ENCODE measurements at regions not wholly inside any gene's neighbourhood (a gene's known extent, or its start where the extent isn't known, plus 50 kb on each side); places are given as distances from the start of the nearest gene placed in this dataset.

DNA sequence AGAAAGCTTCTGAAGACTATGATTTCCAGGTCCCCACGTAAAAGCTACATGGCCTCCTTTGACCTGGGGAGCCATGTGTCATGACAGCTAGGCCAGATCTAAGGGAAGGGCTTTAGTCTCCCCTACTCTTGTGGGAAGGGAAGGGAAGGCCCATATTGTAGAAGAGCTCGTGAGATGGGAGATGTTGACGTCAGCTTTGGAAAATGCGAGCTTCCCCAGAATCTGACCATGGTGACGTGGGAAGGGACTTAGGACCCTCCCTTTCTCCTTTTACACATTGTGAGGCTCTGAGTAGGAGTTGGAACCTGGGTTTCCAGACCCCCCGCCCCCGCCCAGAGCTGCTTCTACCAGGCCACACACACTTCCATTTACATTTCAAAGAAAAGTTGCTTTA, 165.5 kb downstream of the SYK start:
- Mint-ChIP-seq H3K27me3 (ENCODE audit: low read depth) (no peaks in the 10 kb centered on the region), H3K4me3 (ENCODE audit: low read depth) (no peak overlapping the region), H3K9me3 (peaks cover 7% of the 10 kb centered on the region), H3K36me3 (ENCODE audit: low read depth) (peaks cover 31% of the 10 kb centered on the region), H3K4me1 (ENCODE audit: low read depth) (peaks cover 60% of the 10 kb centered on the region), H3K27ac (peak overlapping the region; percentile 93)
- no peak for DNase-seq (ENCODE audit: low spot score)
- intact Hi-C loops (cut with micrococcal nuclease), result loop anchor here (2.0 to 5.0 kb wide), 5 partner anchors 55 to 450 kb away; no protein-coding TSS in a partner anchor

DNA sequence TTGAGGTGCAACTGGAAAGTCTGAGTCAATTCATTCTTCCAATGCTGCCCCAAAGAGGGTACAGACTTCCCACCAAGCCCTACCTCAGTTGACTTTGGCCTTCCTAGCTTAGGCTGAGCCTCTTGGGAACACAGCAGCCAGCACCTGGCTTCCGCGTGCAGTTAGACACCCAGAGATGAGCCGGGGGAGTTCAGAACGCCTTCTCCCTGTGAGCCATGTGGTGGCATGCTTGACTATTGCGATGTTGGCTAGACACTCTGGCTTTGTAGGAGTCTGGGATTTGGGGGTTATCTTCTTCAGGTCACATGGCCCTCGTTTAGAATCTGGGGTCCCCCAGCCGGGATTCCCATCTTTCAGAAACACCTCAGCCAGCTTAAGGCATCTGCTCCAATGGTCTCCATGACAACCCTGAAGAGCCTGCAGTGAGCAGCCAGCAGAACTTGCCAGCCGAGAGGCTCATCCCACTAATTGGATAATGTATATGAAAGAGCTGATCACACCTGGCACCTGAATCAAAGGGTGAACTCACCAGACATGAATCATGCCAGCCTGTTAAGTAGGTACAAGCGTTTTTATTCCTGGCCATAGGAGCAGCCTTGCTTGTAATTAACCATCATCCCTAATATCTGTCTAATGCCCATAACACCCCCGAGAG, 167.5 kb downstream of the SYK start:
- H3K4me3 Mint-ChIP-seq (ENCODE audit: low read depth), result no peak overlapping the region
- no peak overlapping the region for H3K27ac Mint-ChIP-seq
- intact Hi-C loops (cut with micrococcal nuclease), result loop anchor here (5.0 kb wide), 4 partner anchors 53 to 448 kb away; no protein-coding TSS in a partner anchor
- H3K27me3 Mint-ChIP-seq (ENCODE audit: low read depth), result no peaks in the 10 kb centered on the region
- H3K4me1 Mint-ChIP-seq (ENCODE audit: low read depth), result peaks cover 57% of the 10 kb centered on the region
- no peaks in the 10 kb centered on the region for H3K9me3 Mint-ChIP-seq
- no peak for DNase-seq (ENCODE audit: low spot score)
- H3K36me3 Mint-ChIP-seq (ENCODE audit: low read depth), result peaks cover 17% of the 10 kb centered on the region

DNA sequence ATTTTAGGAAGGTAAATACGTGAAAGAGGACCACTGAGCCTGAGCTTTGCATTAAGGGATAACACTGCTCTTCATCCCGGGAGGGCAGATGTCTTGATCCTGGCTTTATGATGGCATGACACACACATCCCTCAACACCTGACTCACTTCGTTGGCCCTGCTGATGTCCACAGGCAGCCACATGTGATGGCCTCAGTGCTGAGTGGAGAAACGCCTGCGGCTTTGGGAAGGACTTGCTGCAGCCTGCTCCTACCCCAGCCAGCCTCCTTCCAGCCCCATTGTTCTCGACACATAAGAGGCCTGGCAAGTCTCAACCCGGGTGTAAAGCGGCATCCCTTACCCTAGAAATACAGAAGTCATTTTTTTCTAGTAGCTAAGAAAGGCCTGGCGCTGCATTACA, 169.0 kb downstream of the SYK start:
- intact Hi-C loops (cut with micrococcal nuclease), result no loop called here
- no peak for DNase-seq (ENCODE audit: low spot score)
- peaks cover 53% of the 10 kb centered on the region for H3K4me1 Mint-ChIP-seq (ENCODE audit: low read depth)
- H3K27ac Mint-ChIP-seq, result no peak overlapping the region
- peaks cover 10% of the 10 kb centered on the region for H3K36me3 Mint-ChIP-seq (ENCODE audit: low read depth)
- no peaks in the 10 kb centered on the region for H3K9me3 Mint-ChIP-seq
- no peaks in the 10 kb centered on the region for H3K27me3 Mint-ChIP-seq (ENCODE audit: low read depth)
- H3K4me3 Mint-ChIP-seq (ENCODE audit: low read depth), result no peak overlapping the region

DNA sequence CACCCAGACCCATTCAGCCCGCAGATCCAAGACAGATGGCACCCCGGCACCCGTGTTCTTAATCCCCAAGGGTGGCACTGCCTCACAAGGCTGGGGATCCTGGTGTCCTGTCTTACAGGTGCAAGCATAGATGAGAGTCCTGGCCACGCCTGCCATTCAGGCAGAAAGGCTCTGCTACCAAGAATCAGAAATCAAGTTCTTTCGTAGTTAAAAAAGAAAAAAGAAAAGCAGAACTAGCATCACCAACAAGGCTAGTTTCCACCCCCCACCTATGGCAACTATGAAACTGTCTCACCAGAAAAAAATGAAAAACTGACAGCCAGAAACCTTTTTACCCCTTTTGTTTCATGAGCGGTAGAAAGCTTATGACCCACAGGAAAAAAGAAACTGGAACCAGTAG, 170.4 kb downstream of the SYK start:
- Mint-ChIP-seq H3K27me3 (ENCODE audit: low read depth) (no peaks in the 10 kb centered on the region), H3K27ac (peak overlapping the region; percentile 68), H3K9me3 (no peaks in the 10 kb centered on the region), H3K36me3 (ENCODE audit: low read depth) (peaks cover 4% of the 10 kb centered on the region), H3K4me3 (ENCODE audit: low read depth) (no peak overlapping the region), H3K4me1 (ENCODE audit: low read depth) (peaks cover 40% of the 10 kb centered on the region)
- intact Hi-C loops (cut with micrococcal nuclease), result no loop called here
- DNase-seq (ENCODE audit: low spot score), result no peak

DNA sequence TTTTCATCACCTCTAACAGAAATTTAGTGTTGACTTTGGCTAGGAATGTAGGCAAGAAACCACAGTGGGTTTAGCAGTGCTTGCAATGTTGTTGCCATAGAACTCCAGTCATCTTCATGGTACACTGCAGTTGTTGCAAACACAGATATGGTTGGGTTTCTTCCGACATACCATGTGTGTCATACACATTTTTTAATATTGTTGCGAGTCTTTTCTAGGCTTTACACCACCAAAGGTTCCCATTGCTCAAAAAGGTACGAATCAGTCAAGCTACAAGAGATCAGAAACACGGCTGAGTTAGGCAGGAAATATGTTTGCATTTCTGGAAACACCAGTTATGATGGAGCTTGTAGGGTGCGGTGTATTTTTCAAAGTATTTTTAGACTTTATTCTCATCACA, 172.4 kb downstream of the SYK start:
- DNase-seq (ENCODE audit: low spot score), result no peak
- Mint-ChIP-seq H3K4me1 (ENCODE audit: low read depth) (peaks cover 28% of the 10 kb centered on the region), H3K27me3 (ENCODE audit: low read depth) (no peaks in the 10 kb centered on the region), H3K4me3 (ENCODE audit: low read depth) (no peak overlapping the region), H3K36me3 (ENCODE audit: low read depth) (peaks cover 3% of the 10 kb centered on the region), H3K9me3 (no peaks in the 10 kb centered on the region), H3K27ac (peak overlapping the region; percentile 30)
- intact Hi-C loops (cut with micrococcal nuclease), result no loop called here

DNA sequence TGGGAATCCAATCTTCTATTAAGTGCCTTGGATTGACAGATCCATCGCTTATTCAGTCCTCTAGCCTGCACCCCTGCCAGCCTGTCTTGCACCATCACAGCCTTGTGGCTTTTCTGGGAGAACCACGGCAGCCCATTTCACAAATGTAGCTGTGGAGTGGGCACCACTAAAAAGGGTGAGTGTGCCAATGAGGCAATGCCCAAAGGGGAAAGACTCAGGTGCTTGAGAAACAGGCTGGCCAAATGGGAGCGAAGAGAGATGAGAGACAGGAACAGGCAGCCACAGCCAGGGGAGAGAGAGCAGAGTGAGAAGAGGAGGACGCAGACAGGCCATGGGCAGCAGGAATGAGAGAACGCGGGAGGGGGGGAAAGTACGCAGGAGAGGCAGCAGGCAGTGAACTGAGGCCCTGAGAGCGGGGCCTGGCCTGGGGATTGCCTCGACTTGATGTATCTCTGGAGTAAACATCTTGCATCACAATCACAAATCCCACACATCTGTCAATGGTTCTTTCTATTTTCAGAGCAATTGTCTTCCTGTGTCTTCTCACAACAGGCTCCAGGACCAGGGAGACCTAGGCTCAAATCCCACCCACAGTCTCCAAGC, 173.1 kb downstream of the SYK start:
- H3K27me3 Mint-ChIP-seq (ENCODE audit: low read depth), result no peaks in the 10 kb centered on the region
- no peaks in the 10 kb centered on the region for H3K9me3 Mint-ChIP-seq
- H3K27ac Mint-ChIP-seq, result no peak overlapping the region
- peaks cover 31% of the 10 kb centered on the region for H3K4me1 Mint-ChIP-seq (ENCODE audit: low read depth)
- no peak overlapping the region for H3K4me3 Mint-ChIP-seq (ENCODE audit: low read depth)
- intact Hi-C loops (cut with micrococcal nuclease), result no loop called here
- H3K36me3 Mint-ChIP-seq (ENCODE audit: low read depth), result peaks cover 3% of the 10 kb centered on the region
- DNase-seq (ENCODE audit: low spot score), result no peak

DNA sequence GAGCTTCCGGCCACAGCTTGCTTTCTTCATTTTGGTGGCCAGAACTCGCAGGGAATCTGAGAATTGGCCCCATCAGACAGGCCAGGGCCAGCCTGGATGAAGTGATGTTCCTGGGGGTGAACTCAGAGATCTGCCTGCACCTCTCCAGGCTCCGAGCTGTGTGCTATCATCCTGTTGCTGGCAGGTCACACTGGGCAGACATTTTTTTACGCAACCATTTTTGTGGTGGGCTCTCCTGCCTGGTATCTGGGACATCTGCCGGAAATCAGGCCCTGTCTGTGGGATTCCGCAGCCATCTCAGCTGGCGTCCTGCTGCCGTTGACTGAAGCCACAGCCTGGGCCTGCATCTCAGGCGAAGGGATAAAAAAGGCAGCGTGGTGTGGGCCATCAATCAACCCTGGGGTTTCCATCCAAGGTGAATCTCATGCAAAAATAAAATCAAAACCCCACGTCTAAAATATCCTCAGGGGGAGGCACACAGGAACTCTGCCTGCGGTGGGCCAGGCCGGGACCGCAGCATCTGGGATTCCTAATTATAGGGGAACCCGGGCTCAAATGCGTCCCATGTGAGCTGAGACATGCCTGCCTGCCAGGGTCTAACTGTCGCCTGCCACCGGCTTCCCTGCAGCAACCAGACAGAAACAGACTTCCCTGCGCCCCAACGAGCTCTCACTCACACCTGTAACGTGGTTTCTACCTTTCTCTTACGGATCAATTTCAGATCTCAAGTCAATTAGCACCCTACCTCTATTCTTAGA, 174.3 kb downstream of the SYK start:
- no peak overlapping the region for H3K4me3 Mint-ChIP-seq (ENCODE audit: low read depth)
- H3K4me1 Mint-ChIP-seq (ENCODE audit: low read depth), result peaks cover 37% of the 10 kb centered on the region
- intact Hi-C loops (cut with micrococcal nuclease), result no loop called here
- DNase-seq (ENCODE audit: low spot score), result no peak
- peaks cover 3% of the 10 kb centered on the region for H3K36me3 Mint-ChIP-seq (ENCODE audit: low read depth)
- no peaks in the 10 kb centered on the region for H3K9me3 Mint-ChIP-seq
- no peak overlapping the region for H3K27ac Mint-ChIP-seq
- no peaks in the 10 kb centered on the region for H3K27me3 Mint-ChIP-seq (ENCODE audit: low read depth)

DNA sequence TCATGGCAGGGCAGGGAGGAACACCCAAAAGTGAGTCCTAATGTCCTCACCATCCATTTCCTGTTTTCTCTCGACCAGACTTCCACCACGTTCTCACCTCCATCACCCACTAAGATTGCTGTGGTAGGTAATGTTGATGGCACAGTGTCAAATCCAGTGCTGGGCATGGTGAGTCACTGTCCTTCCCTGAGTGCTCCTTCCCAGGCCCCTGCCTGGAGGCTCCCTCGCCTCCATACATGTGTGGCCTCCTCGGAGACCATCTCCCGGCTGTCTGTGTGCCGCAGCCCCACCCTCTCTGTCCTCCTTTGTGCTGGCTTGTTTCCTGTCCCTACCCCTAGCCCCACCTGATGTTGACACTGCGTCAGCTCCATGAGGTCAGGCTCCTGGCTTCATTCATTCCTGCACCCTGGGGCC, 177.5 kb downstream of the SYK start:
- H3K4me1 Mint-ChIP-seq (ENCODE audit: low read depth), result peaks cover 43% of the 10 kb centered on the region
- no peak overlapping the region for H3K4me3 Mint-ChIP-seq (ENCODE audit: low read depth)

DNA sequence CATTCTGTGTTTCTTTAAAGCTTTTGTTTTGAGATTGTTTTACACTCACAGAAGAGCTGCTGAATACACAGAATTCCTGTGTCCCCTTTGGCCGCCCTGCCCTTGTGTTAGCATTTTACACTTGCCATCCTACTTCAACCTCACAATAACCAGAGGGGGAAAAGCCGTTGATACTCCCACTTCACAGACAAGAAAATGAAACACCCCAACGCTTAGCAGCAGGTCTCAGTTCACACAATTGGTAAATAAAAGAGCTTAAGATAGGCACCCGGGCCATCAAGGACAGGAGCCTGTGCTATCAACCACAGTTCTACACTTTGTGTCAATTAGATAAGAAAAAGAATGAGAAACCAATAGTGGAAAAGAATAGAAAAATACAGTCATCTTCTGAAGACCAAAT, 178.0 kb downstream of the SYK start:
- no peak for DNase-seq (ENCODE audit: low spot score)
- intact Hi-C loops (cut with micrococcal nuclease), result loop anchor here (5.0 to 10.0 kb wide), 2 partner anchors 153 to 275 kb away; no protein-coding TSS in a partner anchor
- H3K4me3 Mint-ChIP-seq (ENCODE audit: low read depth), result no peak overlapping the region
- H3K36me3 Mint-ChIP-seq (ENCODE audit: low read depth), result peaks cover 3% of the 10 kb centered on the region
- H3K27me3 Mint-ChIP-seq (ENCODE audit: low read depth), result no peaks in the 10 kb centered on the region
- H3K9me3 Mint-ChIP-seq, result no peaks in the 10 kb centered on the region
- H3K27ac Mint-ChIP-seq, result peak overlapping the region; percentile 46
- H3K4me1 Mint-ChIP-seq (ENCODE audit: low read depth), result peaks cover 42% of the 10 kb centered on the region

More for the DNA sequence above, 177.5 kb downstream of the SYK start:
- intact Hi-C loops (cut with micrococcal nuclease), result no loop called here
- Mint-ChIP-seq H3K36me3 (ENCODE audit: low read depth) (peaks cover 3% of the 10 kb centered on the region), H3K9me3 (no peaks in the 10 kb centered on the region), H3K27me3 (ENCODE audit: low read depth) (no peaks in the 10 kb centered on the region), H3K27ac (peak overlapping the region; percentile 46)
- DNase-seq (ENCODE audit: low spot score), result no peak

DNA sequence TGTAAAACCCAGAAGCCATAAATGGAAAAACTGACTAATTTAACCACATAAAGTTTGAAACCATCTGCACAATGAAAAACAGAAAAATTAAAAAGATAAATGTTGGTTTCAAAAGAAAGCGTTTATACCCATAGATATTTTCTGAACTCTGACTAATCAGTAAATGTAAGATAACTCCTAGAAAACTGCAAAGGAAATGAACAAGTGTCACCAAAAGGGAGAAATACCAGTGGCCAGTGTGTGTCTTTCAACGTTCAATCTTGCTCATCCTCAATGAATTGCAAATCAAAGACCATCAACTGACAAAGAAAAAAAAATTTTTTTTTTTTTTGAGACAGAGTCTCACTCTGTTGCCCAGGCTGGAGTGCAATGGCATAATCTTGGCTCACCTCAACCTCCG, 180.1 kb downstream of the SYK start:
- Mint-ChIP-seq H3K36me3 (ENCODE audit: low read depth) (peaks cover 3% of the 10 kb centered on the region), H3K27me3 (ENCODE audit: low read depth) (no peaks in the 10 kb centered on the region), H3K27ac (peak overlapping the region; percentile 64), H3K4me3 (ENCODE audit: low read depth) (no peak overlapping the region), H3K4me1 (ENCODE audit: low read depth) (peaks cover 47% of the 10 kb centered on the region), H3K9me3 (no peaks in the 10 kb centered on the region)
- intact Hi-C loops (cut with micrococcal nuclease), result loop anchor here (1.0 to 10.0 kb wide), 3 partner anchors 151 to 273 kb away; no protein-coding TSS in a partner anchor
- DNase-seq (ENCODE audit: low spot score), result no peak

DNA sequence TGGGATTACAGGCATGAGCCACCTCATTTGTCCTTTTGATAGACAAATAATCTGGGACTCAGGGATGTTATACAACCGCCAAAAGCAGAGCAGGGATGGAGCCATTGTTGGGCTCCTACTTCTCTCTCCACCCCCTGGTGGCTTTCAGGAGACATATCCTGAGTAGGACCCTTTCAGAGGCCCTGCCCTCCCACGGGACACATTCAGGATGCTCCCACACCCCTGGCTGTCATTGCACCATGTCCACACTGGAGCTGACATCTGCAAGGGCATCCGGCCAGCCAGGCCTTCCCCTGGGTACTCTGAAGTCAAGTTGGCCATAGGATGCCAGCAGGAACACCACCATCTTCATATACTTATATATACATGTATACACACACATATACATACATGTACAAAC, 181.8 kb downstream of the SYK start:
- peaks cover 47% of the 10 kb centered on the region for H3K4me1 Mint-ChIP-seq (ENCODE audit: low read depth)
- DNase-seq (ENCODE audit: low spot score), result no peak
- intact Hi-C loops (cut with micrococcal nuclease), result loop anchor here (5.0 to 10.0 kb wide), 2 partner anchors 149 to 271 kb away; no protein-coding TSS in a partner anchor
- no peaks in the 10 kb centered on the region for H3K27me3 Mint-ChIP-seq (ENCODE audit: low read depth)
- no peak overlapping the region for H3K27ac Mint-ChIP-seq
- no peaks in the 10 kb centered on the region for H3K36me3 Mint-ChIP-seq (ENCODE audit: low read depth)
- no peaks in the 10 kb centered on the region for H3K9me3 Mint-ChIP-seq
- no peak overlapping the region for H3K4me3 Mint-ChIP-seq (ENCODE audit: low read depth)

DNA sequence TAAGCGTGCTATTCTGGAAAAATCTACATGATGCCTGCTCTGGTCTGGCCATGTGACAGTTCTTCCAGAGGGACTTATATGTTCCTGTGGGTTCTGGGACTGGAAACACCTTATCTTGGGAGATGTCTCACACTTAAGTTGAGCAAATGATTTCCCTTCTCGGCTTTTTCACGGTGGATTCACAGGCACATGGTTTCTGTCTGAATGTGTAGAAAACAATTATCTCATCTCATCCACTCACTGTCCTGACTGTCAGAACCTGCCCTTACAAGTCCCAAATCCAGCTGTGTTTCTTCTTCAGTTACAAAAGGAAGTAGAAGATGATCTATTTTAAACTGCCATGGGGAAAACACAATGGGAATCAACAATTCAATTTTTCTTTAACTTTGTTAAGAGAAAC, 184.0 kb downstream of the SYK start:
- H3K36me3 Mint-ChIP-seq (ENCODE audit: low read depth), result no peaks in the 10 kb centered on the region
- H3K9me3 Mint-ChIP-seq, result no peaks in the 10 kb centered on the region
- no peak overlapping the region for H3K27ac Mint-ChIP-seq
- no peaks in the 10 kb centered on the region for H3K27me3 Mint-ChIP-seq (ENCODE audit: low read depth)
- H3K4me1 Mint-ChIP-seq (ENCODE audit: low read depth), result peaks cover 29% of the 10 kb centered on the region
- H3K4me3 Mint-ChIP-seq (ENCODE audit: low read depth), result no peak overlapping the region
- no peak for DNase-seq (ENCODE audit: low spot score)
- intact Hi-C loops (cut with micrococcal nuclease), result loop anchor here (10.0 kb wide), 1 partner anchor 269 kb away; no protein-coding TSS in a partner anchor

DNA sequence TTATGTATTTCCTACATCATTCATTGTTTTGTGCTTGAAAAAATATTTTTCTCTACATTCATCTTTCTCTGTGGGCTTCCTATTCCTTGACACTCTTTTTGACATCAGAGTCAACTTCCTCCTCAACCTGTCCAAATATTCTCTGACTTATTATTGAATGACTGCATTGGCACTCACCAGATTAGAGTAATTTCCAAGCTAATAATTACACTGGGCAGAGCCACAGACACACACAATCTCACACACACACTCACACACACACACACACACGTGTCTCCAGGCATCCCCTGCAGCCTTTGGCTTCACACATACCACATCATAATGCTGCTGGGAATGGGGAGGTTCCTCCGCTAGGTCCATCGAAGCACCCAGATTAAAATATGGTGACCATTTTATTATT, 184.5 kb downstream of the SYK start:
- DNase-seq (ENCODE audit: low spot score), result no peak
- intact Hi-C loops (cut with micrococcal nuclease), result loop anchor here (10.0 kb wide), 1 partner anchor 269 kb away; no protein-coding TSS in a partner anchor
- H3K36me3 Mint-ChIP-seq (ENCODE audit: low read depth), result peaks cover under 1% of the 10 kb centered on the region
- H3K27me3 Mint-ChIP-seq (ENCODE audit: low read depth), result no peaks in the 10 kb centered on the region
- no peak overlapping the region for H3K4me3 Mint-ChIP-seq (ENCODE audit: low read depth)
- H3K4me1 Mint-ChIP-seq (ENCODE audit: low read depth), result peaks cover 25% of the 10 kb centered on the region
- no peak overlapping the region for H3K27ac Mint-ChIP-seq
- no peaks in the 10 kb centered on the region for H3K9me3 Mint-ChIP-seq

Data from activated T-helper 2 cell treated with anti-CD3 and anti-CD28 coated beads, Interferon-gamma antibody, Interleukin-2, Interleukin-4, amounts not matched to agents 10 μg/mL and 5 μg/mL and 100 μg/mL, durations not matched to agents 14 hours and 24 hours and 36 hours (primary cell).